Liver (tissue), 3 donors: ENCODE measurements at regions not wholly inside any gene's neighbourhood (a gene's known extent, or its start where the extent isn't known, plus 50 kb on each side); places are given as distances from the start of the nearest gene placed in this dataset.

Experiments
- JUND ChIP-seq, 2 donors: IDR thresholded peaks; 2 replicates each; pipeline ENCODE4 v1.6.1; 2016; ENCODE audit warnings: antibody characterized with exemption in 2 of 2
- RAD21 ChIP-seq, 2 donors: IDR thresholded peaks; 2 replicates each; pipeline ENCODE4 v1.6.1; 2016; ENCODE audit warnings: antibody characterized with exemption in 2 of 2, mild to moderate bottlenecking in 2 of 2
- TAF1 ChIP-seq: conservative IDR thresholded peaks from 2 replicates; pipeline ENCODE4 v1.6.1; 2016; ENCODE audit warnings: antibody characterized with exemption, mild to moderate bottlenecking
- YY1 ChIP-seq: IDR thresholded peaks from 2 replicates; pipeline ENCODE4 v1.6.1; 2016; ENCODE audit warnings: antibody characterized with exemption, mild to moderate bottlenecking
- TF ChIP-seq, protein P1 (sequence below): IDR thresholded peaks from 2 replicates; pipeline ENCODE4 v1.6.1; 2016; ENCODE audit warnings: antibody characterized with exemption, mild to moderate bottlenecking
- TF ChIP-seq, protein P2 (sequence below): fragments of 150-350 bp; IDR thresholded peaks from 2 replicates; pipeline ENCODE4 v1.5.1; 2017; ENCODE audit warnings: improper control_type of control experiment, low read depth, low read length; ENCODE audit not compliant: missing input control
- TF ChIP-seq, protein P3 (sequence below): IDR thresholded peaks from 2 replicates; pipeline ENCODE4 v1.6.1; 2016; ENCODE audit warnings: antibody characterized with exemption
- donor health status: healthy.
- donor health status: healthy.

DNA sequence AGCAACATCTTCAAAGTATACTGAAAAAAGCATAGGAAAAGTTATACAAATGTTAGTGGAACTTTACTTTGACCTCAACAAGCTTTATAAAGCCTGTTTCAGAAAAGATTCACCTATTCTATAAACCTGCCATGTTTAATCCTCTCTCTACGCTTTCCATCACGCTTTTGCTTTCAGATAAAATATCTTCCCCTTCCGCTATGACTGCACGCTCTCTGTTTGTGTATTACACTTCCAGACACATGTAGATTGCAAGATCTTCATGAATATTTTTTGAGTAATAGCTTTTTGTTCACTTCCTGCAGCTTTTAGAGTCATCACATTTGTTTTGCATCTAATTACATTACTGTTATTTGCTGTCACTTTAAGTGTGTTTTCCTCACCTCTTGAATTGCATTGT lies 271.4 kb downstream of the RASSF9 start:
- TF ChIP-seq, protein P1, sequence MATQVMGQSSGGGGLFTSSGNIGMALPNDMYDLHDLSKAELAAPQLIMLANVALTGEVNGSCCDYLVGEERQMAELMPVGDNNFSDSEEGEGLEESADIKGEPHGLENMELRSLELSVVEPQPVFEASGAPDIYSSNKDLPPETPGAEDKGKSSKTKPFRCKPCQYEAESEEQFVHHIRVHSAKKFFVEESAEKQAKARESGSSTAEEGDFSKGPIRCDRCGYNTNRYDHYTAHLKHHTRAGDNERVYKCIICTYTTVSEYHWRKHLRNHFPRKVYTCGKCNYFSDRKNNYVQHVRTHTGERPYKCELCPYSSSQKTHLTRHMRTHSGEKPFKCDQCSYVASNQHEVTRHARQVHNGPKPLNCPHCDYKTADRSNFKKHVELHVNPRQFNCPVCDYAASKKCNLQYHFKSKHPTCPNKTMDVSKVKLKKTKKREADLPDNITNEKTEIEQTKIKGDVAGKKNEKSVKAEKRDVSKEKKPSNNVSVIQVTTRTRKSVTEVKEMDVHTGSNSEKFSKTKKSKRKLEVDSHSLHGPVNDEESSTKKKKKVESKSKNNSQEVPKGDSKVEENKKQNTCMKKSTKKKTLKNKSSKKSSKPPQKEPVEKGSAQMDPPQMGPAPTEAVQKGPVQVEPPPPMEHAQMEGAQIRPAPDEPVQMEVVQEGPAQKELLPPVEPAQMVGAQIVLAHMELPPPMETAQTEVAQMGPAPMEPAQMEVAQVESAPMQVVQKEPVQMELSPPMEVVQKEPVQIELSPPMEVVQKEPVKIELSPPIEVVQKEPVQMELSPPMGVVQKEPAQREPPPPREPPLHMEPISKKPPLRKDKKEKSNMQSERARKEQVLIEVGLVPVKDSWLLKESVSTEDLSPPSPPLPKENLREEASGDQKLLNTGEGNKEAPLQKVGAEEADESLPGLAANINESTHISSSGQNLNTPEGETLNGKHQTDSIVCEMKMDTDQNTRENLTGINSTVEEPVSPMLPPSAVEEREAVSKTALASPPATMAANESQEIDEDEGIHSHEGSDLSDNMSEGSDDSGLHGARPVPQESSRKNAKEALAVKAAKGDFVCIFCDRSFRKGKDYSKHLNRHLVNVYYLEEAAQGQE, result no peak
- TF ChIP-seq, protein P2, sequence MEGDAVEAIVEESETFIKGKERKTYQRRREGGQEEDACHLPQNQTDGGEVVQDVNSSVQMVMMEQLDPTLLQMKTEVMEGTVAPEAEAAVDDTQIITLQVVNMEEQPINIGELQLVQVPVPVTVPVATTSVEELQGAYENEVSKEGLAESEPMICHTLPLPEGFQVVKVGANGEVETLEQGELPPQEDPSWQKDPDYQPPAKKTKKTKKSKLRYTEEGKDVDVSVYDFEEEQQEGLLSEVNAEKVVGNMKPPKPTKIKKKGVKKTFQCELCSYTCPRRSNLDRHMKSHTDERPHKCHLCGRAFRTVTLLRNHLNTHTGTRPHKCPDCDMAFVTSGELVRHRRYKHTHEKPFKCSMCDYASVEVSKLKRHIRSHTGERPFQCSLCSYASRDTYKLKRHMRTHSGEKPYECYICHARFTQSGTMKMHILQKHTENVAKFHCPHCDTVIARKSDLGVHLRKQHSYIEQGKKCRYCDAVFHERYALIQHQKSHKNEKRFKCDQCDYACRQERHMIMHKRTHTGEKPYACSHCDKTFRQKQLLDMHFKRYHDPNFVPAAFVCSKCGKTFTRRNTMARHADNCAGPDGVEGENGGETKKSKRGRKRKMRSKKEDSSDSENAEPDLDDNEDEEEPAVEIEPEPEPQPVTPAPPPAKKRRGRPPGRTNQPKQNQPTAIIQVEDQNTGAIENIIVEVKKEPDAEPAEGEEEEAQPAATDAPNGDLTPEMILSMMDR, result no peak
- TF ChIP-seq YY1, result no peak
- no peak for TF ChIP-seq RAD21 (IDR thresholded peaks at IDR 0.05)
- no peak for TF ChIP-seq JUND (IDR thresholded peaks at IDR 0.05)
- TF ChIP-seq, protein P3, sequence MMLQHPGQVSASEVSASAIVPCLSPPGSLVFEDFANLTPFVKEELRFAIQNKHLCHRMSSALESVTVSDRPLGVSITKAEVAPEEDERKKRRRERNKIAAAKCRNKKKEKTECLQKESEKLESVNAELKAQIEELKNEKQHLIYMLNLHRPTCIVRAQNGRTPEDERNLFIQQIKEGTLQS, result no peak
- TF ChIP-seq TAF1, result no peak
